ENCODE measurements at regions not wholly inside any gene's neighbourhood (a gene's known extent, or its start where the extent isn't known, plus 50 kb on each side); places are given as distances from the start of the nearest gene placed in this dataset.

DNA sequence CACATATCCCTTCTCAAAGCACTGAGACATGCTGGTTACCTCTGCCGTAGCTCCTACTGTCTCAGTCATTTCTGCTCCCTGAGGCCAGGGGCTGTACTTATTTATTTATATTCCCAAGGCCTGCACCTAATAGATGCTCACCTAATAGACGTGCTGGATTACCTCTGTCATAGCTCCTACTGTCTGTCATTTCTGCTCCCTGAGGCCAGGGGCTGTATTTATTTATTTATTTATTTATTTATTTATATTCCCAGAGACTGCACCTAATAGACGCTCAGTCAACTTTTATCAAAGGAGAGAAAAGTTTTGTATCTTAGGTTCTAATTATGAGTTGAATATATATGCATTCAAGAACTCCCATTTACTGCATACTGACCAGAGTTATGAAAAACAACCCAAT, 414.0 kb upstream of the TRIB2 start:
- TF ChIP-seq POLR2A (IDR thresholded peaks at IDR 0.05; ENCODE audit: extremely low read depth, insufficient read length), result no peak
- no peak for TF ChIP-seq MAX (IDR thresholded peaks at IDR 0.05; ENCODE audit: low read depth, low read length)
